A673 (cell line): ENCODE measurements at regions not wholly inside any gene's neighbourhood (a gene's known extent, or its start where the extent isn't known, plus 50 kb on each side); places are given as distances from the start of the nearest gene placed in this dataset.

Experiments used
- CTCF ChIP-seq: fragments of 300-800, 200-600 bp; sonication (generic); conservative IDR thresholded peaks from 2 replicates; pipeline ENCODE4 v1.5.1; 2017; ENCODE audit warnings: low read depth, mild to moderate bottlenecking, antibody characterized with exemption, low read length, moderate library complexity, mixed read lengths
- EZH2 ChIP-seq: fragments of 200-600 bp; sonication (generic); IDR thresholded peaks from 2 replicates; pipeline ENCODE4 v1.6.1; 2017; ENCODE audit warnings: borderline replicate concordance, low read depth, mild to moderate bottlenecking, mixed read lengths, antibody characterized with exemption, low read length; ENCODE audit not compliant: poor library complexity, severe bottlenecking

- TF ChIP-seq CTCF, result no peak
- TF ChIP-seq EZH2, result no peak
Observed at GRCh38 chr10:90162271-90162853, 461.0 kb downstream of the KIF20B start.
